D721Med (cell line): ENCODE measurements at regions not wholly inside any gene's neighbourhood (a gene's known extent, or its start where the extent isn't known, plus 50 kb on each side); places are given as distances from the start of the nearest gene placed in this dataset.
A peak's percentile ranks its signal among the peaks of the same experiment; 100 is the strongest.

Experiments used
- DNase-seq: peaks from one replicate; pipeline ENCODE4 v3.0.0; 2011; ENCODE audit warnings: low spot score; ENCODE audit not compliant: insufficient read length
- FAIRE-seq: peaks from 2 replicates; lab custom pipeline; 2011; peaks lifted over from hg19 to GRCh38; lab: Jason Lieb, UNC
- CTCF ChIP-seq: IDR thresholded peaks from 2 replicates; pipeline ENCODE4 v1.5.1; 2012; ENCODE audit warnings: mild to moderate bottlenecking, control low read depth; ENCODE audit not compliant: insufficient read depth; ENCODE audit errors: missing control alignments

GRCh38 chr2:164323978-164324377 lies 297.3 kb downstream of the GRB14 start:
- FAIRE-seq, result no peak
- no peak for TF ChIP-seq CTCF
- no peak for DNase-seq

GRCh38 chr2:164314148-164314547 lies 307.1 kb downstream of the GRB14 start:
- TF ChIP-seq CTCF, result no peak
- FAIRE-seq (no peak), DNase-seq (no peak)

GRCh38 chr2:164306872-164307271 lies 314.4 kb downstream of the GRB14 start:
- DNase-seq (no peak), FAIRE-seq (no peak)
- TF ChIP-seq CTCF, result no peak

- no peak for TF ChIP-seq CTCF
- FAIRE-seq, result no peak
These were observed 318.5 kb downstream of the GRB14 start for GRCh38 chr2:164302786-164303185.

GRCh38 chr2:164288235-164288634 lies 333.0 kb downstream of the GRB14 start:
- FAIRE-seq, result no peak
- no peak for DNase-seq
- no peak for TF ChIP-seq CTCF

More at GRCh38 chr2:164302786-164303185, 318.5 kb downstream of the GRB14 start:
- no peak for DNase-seq

DNA sequence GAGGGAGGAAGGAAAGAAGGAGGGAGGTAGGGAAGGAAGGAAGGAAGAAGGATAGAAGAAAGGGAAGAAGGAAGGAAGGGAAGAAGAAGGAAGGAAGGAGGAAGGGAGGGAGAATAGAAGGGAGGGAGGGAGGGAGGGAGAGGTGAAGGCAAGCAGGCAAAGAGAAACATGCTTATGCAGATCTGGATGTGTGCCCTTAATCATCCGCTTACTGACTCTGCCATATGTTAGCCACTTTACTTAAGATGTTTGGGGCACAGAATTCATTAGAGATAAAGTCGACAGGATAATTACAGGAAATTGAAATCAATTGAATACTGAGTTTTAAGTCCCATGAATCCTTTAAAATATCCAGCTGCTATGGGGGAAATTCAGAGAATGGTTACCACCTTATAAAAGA lies 334.2 kb downstream of the GRB14 start:
- FAIRE-seq (peak; percentile 96), DNase-seq (no peak)
- no peak for TF ChIP-seq CTCF

- no peak for TF ChIP-seq CTCF
- no peak for DNase-seq
- no peak for FAIRE-seq
These were observed 335.7 kb downstream of the GRB14 start for GRCh38 chr2:164285576-164285975.
